SIG-M5 treated with dmso at 0.1 percent for 504 hours (cell line): ENCODE measurements at regions not wholly inside any gene's neighbourhood (a gene's known extent, or its start where the extent isn't known, plus 50 kb on each side); places are given as distances from the start of the nearest gene placed in this dataset.
"Not testable (repeated sequence)": the region's sequence is repeated elsewhere in the genome, so short reads cannot be mapped to it uniquely, and the experiment has no call there.

Source experiments
- DNase-seq: peaks from one replicate; lab custom pipeline; 2025; ENCODE audit not compliant: unreplicated experiment; lab: John Stamatoyannopoulos, UW

GRCh38 chr1:5191470-5191869 lies 537.1 kb downstream of the AJAP1 start:
- DNase-seq, result no peak

DNA sequence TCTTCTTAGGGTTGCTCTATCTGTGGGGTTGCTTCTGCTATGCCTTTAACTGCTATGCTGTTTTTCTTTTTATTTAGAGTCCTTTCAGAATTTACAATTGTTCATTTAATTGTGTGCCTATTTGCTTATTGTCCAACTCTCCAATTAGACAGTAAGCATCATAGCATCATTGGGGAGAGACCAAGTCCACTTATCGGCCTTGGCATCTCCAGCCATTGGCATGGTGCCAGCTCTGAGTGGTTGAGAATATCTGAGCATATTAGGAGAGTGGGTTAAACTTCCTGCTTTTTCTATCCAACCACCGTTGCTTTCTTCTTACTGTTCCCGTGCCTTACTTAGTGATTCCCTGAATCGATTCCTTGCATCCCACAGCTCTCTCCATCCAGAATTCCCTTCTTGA lies 535.0 kb downstream of the AJAP1 start:
- DNase-seq, result no peak

DNA sequence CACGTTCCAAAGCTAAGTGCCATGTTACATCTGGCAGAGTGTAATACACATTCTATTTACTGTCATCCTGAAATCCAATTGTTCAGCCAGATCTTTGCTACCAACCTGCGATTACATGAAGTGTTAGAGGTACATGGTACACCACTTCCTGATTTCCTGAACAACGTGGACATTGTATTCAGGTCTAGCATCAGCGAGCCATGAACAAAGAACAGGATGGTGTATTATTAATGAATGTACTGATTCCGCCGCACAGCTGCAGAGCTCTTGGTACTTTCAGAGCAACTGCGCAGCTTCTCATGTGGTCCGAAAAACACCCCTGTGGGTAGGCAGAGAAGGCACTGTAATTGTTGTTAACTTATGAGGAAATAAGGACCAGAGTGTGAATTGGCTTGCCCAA lies 511.4 kb downstream of the AJAP1 start:
- DNase-seq, result no peak

GRCh38 chr1:5164158-5164557 lies 509.7 kb downstream of the AJAP1 start:
- no peak for DNase-seq

- DNase-seq, result no peak
These were observed 507.0 kb downstream of the AJAP1 start for GRCh38 chr1:5161372-5161771.

- DNase-seq, result no peak
These were observed 502.8 kb downstream of the AJAP1 start for GRCh38 chr1:5157175-5157574.

- DNase-seq, result no peak
These were observed 502.2 kb downstream of the AJAP1 start for GRCh38 chr1:5156416-5157120.

DNA sequence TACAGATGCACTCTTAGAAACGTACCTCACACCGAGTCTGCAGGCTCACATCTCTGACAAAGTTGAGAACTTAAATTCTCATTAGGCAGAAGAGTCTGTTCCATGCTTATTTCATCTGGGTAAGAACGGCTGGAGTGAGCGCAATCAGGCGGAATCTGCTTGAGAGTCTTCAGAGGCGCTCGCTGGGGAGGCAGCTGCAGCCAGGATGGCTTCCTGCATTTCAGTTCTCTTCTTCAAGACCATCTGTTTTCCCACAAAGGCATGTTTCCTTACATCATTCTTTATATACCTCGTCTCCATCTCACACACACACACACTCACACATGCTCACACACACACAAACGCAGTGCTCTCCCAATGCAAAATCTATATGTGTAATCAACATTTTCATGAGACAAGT lies 497.1 kb downstream of the AJAP1 start:
- DNase-seq, result no peak

- no peak for DNase-seq
These were observed 495.8 kb downstream of the AJAP1 start for GRCh38 chr1:5150191-5150590.

GRCh38 chr1:5147806-5148205 lies 493.4 kb downstream of the AJAP1 start:
- DNase-seq, result no peak

DNA sequence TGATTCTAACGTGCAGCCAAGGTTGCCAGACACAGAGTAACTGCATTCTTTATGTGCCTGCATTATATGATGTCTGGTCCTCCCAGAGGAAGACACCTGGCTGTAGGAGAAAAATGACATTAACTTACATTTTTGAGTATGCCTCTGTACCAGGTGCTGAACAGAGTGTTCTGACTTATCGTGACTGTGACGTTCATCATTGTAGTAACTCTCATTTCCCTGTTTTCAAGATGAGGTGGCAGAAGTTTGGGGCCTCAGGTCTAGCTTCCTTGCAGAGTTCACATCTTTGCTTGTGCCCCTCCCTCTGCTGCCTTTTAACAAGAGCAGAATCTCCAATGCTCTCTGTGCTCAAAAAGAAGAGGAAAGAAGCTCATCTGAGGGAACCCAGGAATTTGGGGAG lies 488.0 kb downstream of the AJAP1 start:
- DNase-seq, result no peak

DNA sequence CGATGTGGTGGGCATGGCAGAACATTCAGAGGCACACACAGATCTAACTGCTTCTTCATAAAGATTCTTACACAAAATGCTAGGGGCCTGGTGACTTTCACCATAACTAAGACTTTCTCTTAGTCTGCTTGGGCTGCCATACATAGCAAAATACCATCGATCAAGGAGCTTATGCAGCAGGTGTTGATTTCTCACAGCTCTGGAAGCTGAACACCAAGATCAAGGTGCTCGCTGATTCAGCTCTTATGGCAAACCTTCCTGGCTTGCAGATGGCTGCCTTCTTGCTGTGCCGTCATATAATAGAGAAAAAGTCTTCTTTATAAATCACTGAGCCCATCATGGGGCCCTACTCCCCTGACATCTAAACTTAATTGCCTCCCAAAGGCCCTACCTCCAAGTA lies 487.3 kb downstream of the AJAP1 start:
- DNase-seq, result no peak

- DNase-seq, result no peak
These were observed 486.6 kb downstream of the AJAP1 start for GRCh38 chr1:5140962-5141361.

DNA sequence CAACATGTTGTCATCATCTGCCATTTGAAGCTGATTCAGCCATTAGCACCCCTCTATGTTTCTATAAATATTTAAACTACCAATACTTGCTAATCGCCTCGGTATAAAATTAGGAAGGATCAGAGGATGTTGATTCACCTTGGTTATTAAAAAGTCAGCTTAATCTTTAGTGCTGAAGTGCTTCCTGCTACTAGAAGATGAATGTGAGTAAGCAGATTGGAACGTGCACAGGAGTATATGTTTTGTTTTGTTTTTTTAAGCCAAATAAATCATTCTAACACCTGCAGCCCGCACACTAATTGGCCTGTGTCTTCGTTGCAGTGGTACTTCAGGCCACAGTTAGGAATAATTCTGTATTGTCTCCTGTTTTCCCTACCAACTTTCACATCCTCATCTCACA lies 485.7 kb downstream of the AJAP1 start:
- no peak for DNase-seq

DNA sequence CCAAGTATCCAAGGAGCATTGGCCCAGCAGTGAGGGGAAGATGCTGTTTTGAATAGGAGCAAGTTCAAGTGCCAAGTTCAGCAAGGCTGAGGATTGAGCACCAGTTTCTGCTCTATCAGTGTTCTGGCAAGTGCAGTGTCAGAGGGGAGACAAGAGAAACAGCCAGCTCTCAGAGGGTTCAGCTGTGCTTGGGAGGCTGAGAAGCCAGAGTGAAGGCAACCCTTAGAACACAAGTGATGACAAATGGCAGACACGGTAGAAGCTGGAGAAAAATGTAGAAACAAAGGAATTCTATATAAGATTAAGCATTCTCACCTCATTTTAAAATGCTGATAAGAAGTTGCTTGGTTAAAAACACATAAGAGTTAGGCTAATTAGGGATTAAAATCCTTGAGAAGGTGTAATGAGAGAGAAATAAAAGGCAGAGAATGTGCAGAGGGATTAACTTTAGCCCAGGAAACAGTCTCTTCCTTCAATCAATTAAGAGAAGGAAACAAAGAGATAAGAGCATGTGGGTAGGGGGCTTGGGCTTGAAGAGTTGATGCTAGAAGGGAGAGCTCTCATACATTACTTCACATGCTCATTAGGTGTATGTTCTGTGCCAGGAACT lies 475.4 kb downstream of the AJAP1 start:
- DNase-seq, result no peak

- no peak for DNase-seq
These were observed 470.8 kb downstream of the AJAP1 start for GRCh38 chr1:5125208-5125607.

- no peak for DNase-seq
These were observed 466.1 kb downstream of the AJAP1 start for GRCh38 chr1:5120559-5120958.

- no peak for DNase-seq
These were observed 465.2 kb downstream of the AJAP1 start for GRCh38 chr1:5119366-5120234.

- DNase-seq, result not testable (repeated sequence)
These were observed 464.4 kb downstream of the AJAP1 start for GRCh38 chr1:5118771-5119170.

- DNase-seq, result not testable (repeated sequence)
These were observed 463.9 kb downstream of the AJAP1 start for GRCh38 chr1:5118292-5118691.

- DNase-seq, result no peak
These were observed 457.2 kb downstream of the AJAP1 start for GRCh38 chr1:5111581-5111980.

DNA sequence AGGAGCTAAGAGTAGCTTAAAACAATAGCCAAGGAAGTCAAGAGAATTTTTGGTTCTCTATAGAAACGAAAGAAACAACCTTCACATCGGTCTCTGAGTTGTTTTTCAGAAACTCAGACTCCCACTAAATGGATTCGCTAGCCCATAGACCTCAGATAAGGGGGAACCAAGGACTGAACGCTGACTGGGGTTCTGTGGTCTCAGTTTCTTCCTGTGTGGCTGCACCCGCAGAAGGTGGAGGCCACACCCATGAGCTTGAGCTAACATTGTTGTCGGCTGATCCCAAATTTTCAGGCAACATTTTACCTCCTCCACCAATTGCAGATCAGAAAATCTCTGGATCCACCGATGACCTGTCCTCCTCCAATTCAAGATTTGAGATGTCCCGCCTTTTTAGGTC lies 456.1 kb downstream of the AJAP1 start:
- DNase-seq, result no peak
